Endodermal cell (in vitro differentiated cells): ENCODE measurements at regions not wholly inside any gene's neighbourhood (a gene's known extent, or its start where the extent isn't known, plus 50 kb on each side); places are given as distances from the start of the nearest gene placed in this dataset.

Experiments used
- DNase-seq: peaks from one replicate; pipeline ENCODE4 v3.0.0-alpha.2; 2017
- H3K27ac ChIP-seq: 2 replicates; pipeline ENCODE4 v1.5.1; 2013; ENCODE audit warnings: mild to moderate bottlenecking, low read depth, low read length, moderate library complexity
- H3K27me3 ChIP-seq: 2 replicates; pipeline ENCODE4 v1.6.1; 2013; ENCODE audit warnings: mild to moderate bottlenecking, low read length, moderate library complexity; ENCODE audit not compliant: insufficient read depth, control insufficient read depth, poor library complexity, severe bottlenecking
- H3K36me3 ChIP-seq: 2 replicates; pipeline ENCODE4 v1.7.0; 2013; ENCODE audit warnings: mild to moderate bottlenecking, low read length, moderate library complexity; ENCODE audit not compliant: control insufficient read depth, insufficient read depth
- H3K4me1 ChIP-seq: one replicate; pipeline ENCODE4 v1.7.0; 2013; ENCODE audit warnings: low read length; ENCODE audit not compliant: control insufficient read depth, insufficient read depth
- H3K4me3 ChIP-seq: 2 replicates; pipeline ENCODE4 v1.5.1; 2013; ENCODE audit warnings: mild to moderate bottlenecking, low read length, moderate library complexity
- H3K9ac ChIP-seq: 2 replicates; pipeline ENCODE4 v1.6.1; 2013; ENCODE audit warnings: mild to moderate bottlenecking, low read length, moderate library complexity; ENCODE audit not compliant: poor library complexity, severe bottlenecking; ENCODE audit errors: extremely low read depth
- H3K9me3 ChIP-seq: 2 replicates; pipeline ENCODE4 v1.6.1; 2013; ENCODE audit warnings: mild to moderate bottlenecking, low read length, moderate library complexity; ENCODE audit not compliant: control insufficient read depth
- H3K27ac Mint-ChIP-seq: 2 replicates; pipeline ENCODE4 v1.8.0; 2020; ENCODE audit warnings: mixed read lengths
- H3K27me3 Mint-ChIP-seq: 2 replicates; pipeline ENCODE4 v1.8.0; 2021; ENCODE audit warnings: mild to moderate bottlenecking, mixed read lengths; ENCODE audit not compliant: insufficient read depth
- H3K36me3 Mint-ChIP-seq: 2 replicates; pipeline ENCODE4 v1.8.0; 2020; ENCODE audit warnings: low read depth, mixed read lengths
- H3K4me1 Mint-ChIP-seq: 2 replicates; pipeline ENCODE4 v1.8.0; 2020; ENCODE audit warnings: mixed read lengths
- H3K4me3 Mint-ChIP-seq: 2 replicates; pipeline ENCODE4 v1.8.0; 2020; ENCODE audit warnings: mild to moderate bottlenecking, moderate library complexity, mixed read lengths
- H3K9me3 Mint-ChIP-seq: 2 replicates; pipeline ENCODE4 v1.8.0; 2020; ENCODE audit warnings: mild to moderate bottlenecking, mixed read lengths
- WGBS, 2 experiments: methylation state at CpG; one replicate each; pipeline versions ENCODE4 v1.1.5 to v1.1.7; 2013; ENCODE audit warnings: missing lambda C conversion rate in 2 of 2, mixed read lengths in 1 of 2; ENCODE audit not compliant: insufficient coverage in 1 of 2, insufficient read length in 1 of 2; 5-methylcytosine and 5-hydroxymethylcytosine counted together
- TF ChIP-seq, protein P1 (sequence below): fragments of 200-600 bp; sonication (generic); conservative IDR thresholded peaks from 2 replicates; pipeline ENCODE4 v1.5.0; 2021; ENCODE audit warnings: antibody characterized with exemption, mild to moderate bottlenecking

DNA sequence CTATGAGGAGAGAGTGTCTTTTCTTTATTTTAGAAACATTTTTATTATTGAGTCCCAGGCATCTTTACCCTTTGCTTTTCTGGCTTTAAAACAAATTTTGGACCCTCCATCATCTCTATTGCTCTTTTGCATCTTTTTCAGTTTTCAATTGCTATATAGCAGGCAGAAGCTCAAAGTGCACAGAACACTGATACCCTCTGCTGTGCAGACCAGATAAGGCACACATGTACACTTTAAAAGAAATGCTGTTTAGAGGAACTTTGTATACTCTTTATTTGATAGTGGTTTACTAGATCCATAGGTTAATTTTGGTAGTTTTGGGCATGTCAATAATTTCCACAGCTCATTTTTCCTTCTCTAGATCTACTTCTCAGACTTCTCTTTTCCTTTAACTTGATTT lies 324.2 kb downstream of the SH2D4B start:
- no peak overlapping the region for H3K27ac Mint-ChIP-seq
- H3K36me3 Mint-ChIP-seq: no peaks in the 10 kb centered on the region
- H3K27me3 Mint-ChIP-seq: no peaks in the 10 kb centered on the region
- H3K9me3 ChIP-seq: no peaks in the 10 kb centered on the region
- no peaks in the 10 kb centered on the region for H3K27me3 ChIP-seq
- DNase-seq: no peak
- H3K4me3 ChIP-seq: no peak overlapping the region
- H3K36me3 ChIP-seq: no peaks in the 10 kb centered on the region
- H3K4me3 Mint-ChIP-seq: no peak overlapping the region
- no peak overlapping the region for H3K27ac ChIP-seq
- no peak overlapping the region for H3K9ac ChIP-seq
- H3K4me1 Mint-ChIP-seq: peaks cover 12% of the 10 kb centered on the region
- TF ChIP-seq, protein P1, sequence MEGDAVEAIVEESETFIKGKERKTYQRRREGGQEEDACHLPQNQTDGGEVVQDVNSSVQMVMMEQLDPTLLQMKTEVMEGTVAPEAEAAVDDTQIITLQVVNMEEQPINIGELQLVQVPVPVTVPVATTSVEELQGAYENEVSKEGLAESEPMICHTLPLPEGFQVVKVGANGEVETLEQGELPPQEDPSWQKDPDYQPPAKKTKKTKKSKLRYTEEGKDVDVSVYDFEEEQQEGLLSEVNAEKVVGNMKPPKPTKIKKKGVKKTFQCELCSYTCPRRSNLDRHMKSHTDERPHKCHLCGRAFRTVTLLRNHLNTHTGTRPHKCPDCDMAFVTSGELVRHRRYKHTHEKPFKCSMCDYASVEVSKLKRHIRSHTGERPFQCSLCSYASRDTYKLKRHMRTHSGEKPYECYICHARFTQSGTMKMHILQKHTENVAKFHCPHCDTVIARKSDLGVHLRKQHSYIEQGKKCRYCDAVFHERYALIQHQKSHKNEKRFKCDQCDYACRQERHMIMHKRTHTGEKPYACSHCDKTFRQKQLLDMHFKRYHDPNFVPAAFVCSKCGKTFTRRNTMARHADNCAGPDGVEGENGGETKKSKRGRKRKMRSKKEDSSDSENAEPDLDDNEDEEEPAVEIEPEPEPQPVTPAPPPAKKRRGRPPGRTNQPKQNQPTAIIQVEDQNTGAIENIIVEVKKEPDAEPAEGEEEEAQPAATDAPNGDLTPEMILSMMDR: no peak
- peaks cover 12% of the 10 kb centered on the region for H3K9me3 Mint-ChIP-seq
- H3K4me1 ChIP-seq: peaks cover 3% of the 10 kb centered on the region

DNA sequence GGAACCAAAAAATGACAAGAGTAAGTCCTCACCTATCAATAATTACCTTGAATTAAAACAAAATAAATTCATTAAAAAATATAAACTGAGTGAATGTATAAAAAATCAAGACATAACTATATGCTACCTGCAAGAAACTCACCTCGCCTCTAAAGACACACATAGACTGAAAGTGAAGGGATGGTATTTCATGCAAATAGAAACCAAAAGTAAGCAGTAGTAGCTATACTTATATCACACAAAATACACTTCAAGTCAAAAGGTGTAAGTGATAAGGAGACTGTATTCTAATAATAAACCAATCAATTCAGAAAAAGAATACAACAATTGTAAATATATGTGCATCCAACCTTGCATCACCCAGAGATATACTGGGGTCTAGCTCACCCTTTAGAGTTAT lies 332.6 kb downstream of the SH2D4B start:
- H3K27ac ChIP-seq: no peak overlapping the region
- H3K4me3 ChIP-seq: no peak overlapping the region
- peaks cover 13% of the 10 kb centered on the region for H3K9me3 ChIP-seq
- no peak overlapping the region for H3K9ac ChIP-seq
- Mint-ChIP-seq H3K4me1 (no peaks in the 10 kb centered on the region), H3K27ac (no peak overlapping the region), H3K36me3 (no peaks in the 10 kb centered on the region), H3K27me3 (no peaks in the 10 kb centered on the region), H3K4me3 (no peak overlapping the region), H3K9me3 (peaks cover 16% of the 10 kb centered on the region)
- no CpG with 5 or more reads among the region's 1 CpG for WGBS, 2 experiments
- H3K36me3 ChIP-seq: no peaks in the 10 kb centered on the region
- no peak for DNase-seq
- TF ChIP-seq, protein P1: no peak
- no peaks in the 10 kb centered on the region for H3K27me3 ChIP-seq
- H3K4me1 ChIP-seq: no peaks in the 10 kb centered on the region

DNA sequence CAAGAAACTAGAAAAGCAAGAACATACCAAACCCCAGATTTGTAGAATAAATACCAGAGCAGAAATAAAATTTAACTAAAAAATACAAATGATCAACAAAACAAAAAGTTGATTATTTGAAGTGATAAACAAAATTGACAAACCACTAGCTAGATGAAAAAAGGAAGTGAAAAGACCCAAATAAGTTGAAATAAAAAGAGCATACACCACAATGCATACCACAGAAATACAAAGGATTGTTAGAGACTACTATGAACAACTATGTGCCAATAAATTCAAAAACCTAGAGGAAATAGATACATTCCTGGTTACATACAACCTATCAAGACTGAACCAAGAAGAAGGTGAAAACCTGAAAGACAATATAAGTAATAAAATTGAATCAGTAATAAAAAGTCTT lies 333.4 kb downstream of the SH2D4B start:
- Mint-ChIP-seq H3K27ac (no peak overlapping the region), H3K4me1 (no peaks in the 10 kb centered on the region), H3K9me3 (peaks cover 16% of the 10 kb centered on the region), H3K36me3 (no peaks in the 10 kb centered on the region), H3K27me3 (no peaks in the 10 kb centered on the region), H3K4me3 (no peak overlapping the region)
- peaks cover 13% of the 10 kb centered on the region for H3K9me3 ChIP-seq
- no peaks in the 10 kb centered on the region for H3K36me3 ChIP-seq
- DNase-seq: no peak
- TF ChIP-seq, protein P1: no peak
- H3K4me1 ChIP-seq: no peaks in the 10 kb centered on the region
- H3K27ac ChIP-seq: no peak overlapping the region
- no peak overlapping the region for H3K9ac ChIP-seq
- H3K27me3 ChIP-seq: no peaks in the 10 kb centered on the region
- H3K4me3 ChIP-seq: no peak overlapping the region
